HG03280 (cell line): ENCODE measurements at regions not wholly inside any gene's neighbourhood (a gene's known extent, or its start where the extent isn't known, plus 50 kb on each side); places are given as distances from the start of the nearest gene placed in this dataset.
"Not testable (repeated sequence)": the region's sequence is repeated elsewhere in the genome, so short reads cannot be mapped to it uniquely, and the experiment has no call there.

Experiments
- ATAC-seq: cut with Tn5 transposase; IDR thresholded peaks from one replicate; pipeline ENCODE4 v1.9.1; 2021; ENCODE audit warnings: mild to moderate bottlenecking, moderate library complexity; ENCODE audit not compliant: unreplicated experiment

DNA sequence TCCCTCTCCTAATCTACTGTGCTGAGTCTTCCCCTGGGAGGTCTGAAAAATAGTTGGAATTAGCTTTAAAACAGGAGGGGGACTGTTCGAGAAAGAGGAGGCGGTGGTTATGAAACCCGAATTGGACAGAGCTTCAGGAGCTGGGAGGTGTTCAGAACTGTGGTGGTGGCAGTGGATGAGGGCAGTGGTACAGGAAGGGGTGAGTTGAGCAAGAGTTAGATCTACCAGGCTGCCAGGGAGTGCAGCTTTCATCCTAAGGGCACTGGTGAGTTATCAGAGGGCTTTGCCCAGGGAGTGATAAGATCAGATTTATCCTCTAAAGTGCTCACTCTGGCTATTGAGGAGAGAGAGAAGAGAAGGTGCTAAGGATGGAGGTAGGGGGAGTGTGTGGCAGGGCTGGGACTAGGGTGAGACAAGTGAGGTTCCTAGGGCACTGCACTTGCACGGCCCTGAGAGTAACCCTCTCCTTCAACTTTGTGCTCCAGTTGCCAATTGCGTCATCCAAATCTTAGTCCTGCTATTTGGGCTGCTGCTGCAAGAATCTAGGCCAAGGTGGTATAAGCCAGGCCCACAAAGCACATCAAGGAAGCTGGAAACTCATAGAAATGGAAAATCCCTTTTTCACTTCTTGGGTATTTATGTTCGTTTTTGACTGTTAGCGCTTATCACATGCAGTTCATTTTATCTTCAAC, 540.3 kb downstream of the XYLT1 start:
- no peak for ATAC-seq

DNA sequence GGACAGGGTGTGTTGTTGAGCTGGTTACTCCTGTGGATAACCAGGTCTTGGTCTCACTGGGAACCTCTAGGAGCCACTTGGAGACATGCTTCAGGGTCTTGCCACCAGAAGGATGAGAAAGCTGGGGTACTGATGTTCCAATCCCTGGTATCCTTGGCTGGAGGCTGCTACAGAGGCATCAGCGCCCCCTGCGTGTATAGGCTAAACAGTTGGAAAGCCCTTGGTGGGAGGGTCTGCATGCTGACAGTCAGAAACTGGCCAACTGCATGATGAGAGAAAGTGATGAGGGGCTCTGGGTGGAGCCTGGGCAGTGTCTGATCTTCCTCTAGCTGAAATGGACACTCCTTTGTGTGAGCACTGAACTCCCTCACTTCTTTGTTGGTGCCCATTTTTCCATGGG, 536.9 kb downstream of the XYLT1 start:
- no peak for ATAC-seq

DNA sequence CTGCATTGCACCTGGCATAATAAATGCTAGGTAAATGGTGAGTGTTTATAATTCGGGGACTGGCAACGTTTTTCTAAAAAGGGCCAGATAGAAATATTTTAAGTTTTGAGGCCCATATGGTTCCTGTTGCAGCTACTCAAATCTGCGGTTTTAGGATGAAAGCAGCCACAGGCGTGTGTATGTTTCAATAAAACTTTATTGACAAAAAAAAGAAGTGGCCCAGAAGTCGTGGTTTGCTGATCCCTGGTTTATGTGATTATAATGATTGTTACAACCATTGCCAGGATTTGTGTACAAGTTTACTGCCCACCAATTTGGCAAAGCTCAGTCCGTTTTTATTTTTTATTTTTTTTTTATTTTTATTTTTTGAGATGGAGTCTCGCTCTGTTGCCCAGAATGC, 536.1 kb downstream of the XYLT1 start:
- ATAC-seq, result no peak

DNA sequence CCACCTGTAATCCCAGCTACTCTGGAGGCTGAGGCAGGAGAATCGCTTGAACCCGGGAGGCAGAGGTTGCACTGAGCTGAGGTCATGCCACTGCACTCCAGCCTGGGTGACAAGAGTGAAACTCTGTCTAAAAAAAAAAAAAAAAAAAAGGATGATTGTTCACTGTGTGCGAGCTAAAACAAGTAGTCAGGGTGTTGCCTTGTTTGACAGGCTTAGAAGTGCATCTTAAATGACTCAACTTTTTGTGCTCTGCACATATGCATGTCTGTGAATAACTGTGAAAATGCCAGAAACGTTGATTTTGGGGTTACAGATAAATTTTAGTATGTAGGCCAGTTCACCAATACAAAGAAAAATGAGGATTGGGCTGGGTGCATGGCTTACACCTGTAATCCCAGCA, 534.9 kb downstream of the XYLT1 start:
- not testable (repeated sequence) for ATAC-seq

DNA sequence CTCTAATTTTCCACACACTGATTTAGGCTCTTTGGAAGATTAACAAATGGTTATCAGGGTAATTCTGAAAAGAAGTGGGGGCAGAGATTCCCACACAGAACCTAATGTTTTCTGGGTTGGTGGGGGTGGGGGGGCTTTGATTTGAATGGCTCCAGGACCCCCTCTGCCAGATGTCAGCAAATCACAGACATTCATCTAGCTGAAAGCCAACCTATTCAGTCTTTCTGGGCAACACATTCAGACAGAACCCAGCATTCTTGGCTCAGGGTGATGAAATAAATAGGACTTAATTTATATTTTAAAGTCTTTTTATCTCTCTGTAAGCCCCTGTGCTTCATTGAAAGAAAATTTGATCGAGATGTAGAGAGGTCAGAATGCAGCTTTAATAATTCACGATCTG, 533.2 kb downstream of the XYLT1 start:
- no peak for ATAC-seq

DNA sequence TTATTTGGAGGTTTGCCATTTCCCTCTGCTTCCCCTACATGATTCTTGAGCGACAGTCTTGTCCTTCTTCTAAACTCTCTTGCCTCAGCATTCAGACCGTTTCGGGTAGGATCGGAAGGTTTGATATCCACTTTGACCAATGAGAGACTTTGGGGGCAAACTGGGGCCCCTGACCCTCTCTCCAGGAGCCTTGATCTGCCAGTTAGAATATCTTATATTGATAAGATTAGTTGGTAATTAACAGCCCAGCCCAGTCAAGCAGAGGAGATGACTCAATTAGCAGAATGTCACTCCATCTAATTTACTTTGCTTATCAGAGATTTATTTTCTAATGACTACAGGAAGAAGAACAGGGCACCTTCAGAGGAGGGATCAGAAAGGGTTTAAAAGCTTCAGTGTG, 532.8 kb downstream of the XYLT1 start:
- no peak for ATAC-seq

DNA sequence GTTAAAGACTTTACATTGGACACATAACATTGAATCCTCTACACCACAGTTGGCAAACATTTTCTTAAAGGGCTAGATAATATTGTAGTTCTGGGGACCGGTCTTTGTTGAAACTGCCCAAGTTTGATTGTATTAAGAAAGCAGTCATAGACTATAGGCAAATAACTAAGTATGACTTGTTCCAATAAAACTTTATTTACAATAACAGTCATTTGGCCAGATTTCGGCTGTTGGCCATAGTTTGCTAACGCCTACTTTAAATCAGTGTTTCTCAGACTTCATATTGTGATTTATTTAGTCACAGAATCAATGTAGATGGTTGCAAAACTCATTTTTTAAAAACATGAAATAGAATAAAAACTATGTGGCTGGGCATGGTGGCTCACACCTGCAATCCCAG, 531.8 kb downstream of the XYLT1 start:
- ATAC-seq, result no peak

DNA sequence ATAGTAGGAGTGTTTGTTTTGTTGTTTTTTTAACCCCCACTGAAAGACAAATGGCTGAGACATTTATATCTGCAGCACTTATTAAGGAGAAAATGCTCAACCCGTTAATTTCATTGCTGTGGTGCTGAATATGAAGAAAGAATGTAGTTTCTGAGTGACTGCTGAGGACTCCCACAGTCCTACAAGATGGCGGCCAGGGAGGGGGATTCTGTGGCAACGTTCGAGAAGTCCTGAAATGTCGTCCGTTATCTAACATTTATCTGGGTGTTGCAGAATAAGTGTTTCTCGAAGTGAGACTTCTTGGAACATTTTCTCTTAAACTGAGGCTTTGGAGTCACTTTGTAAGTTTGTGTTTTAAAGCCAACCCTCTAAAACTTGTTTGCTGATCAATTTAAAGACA, 530.4 kb downstream of the XYLT1 start:
- no peak for ATAC-seq

DNA sequence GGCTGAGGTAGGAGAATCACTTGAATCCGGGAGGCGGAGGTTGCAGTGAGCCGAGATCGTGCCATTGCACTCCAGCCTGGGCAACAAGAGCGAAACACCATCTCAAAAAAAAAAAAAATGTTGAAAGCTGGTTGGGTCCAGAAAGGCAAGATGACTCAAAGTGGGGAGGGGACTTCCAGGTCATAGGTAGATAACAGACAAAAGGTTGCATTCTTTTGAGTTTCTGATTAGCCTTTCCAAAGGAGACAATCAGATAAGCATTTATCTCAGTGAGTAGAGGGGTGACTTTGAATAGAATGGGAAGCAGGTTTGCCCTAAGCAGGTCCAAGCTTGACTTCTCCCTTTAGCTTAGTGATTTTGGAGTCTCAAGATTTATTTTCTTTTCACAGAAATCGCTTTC, 527.9 kb downstream of the XYLT1 start:
- ATAC-seq, result not testable (repeated sequence)

DNA sequence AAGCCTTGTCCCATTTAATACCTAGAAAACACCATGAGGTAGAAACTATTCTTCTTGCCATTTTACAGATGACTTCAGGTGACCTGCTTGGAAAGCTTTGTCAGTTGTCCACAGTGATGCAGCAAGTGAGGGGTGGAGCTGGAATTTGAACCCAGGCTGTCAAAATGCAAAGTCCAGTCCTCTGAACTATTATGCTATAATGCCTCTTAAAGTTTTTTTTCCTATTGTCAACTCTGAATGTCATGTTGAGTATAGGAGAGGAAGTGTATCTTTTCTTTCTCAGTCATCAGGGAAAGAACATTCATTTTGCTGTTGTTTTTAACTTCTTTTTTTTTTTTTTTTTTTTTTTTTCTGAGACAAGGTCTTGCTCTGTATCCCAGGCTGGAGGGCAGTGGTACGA, 525.6 kb downstream of the XYLT1 start:
- no peak for ATAC-seq

DNA sequence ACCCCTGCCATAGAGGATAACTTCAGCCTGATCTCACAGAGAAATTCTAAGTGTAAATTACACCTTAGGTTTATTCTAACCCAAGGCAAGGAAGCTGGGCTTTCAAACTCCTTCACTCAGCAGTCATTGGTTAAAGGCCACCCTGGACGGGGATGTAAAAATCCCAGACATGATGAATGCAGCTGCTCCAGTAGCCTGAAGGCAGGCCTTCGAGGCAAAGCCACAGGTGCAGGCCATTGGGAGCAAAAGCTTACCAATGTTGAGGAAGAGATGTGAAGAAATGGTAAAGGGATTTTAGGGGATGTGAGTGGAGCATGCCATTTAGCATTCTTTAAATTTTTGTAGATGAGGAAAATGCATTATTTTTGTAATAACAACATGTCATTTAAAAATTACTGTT, 514.4 kb downstream of the XYLT1 start:
- ATAC-seq, result no peak

DNA sequence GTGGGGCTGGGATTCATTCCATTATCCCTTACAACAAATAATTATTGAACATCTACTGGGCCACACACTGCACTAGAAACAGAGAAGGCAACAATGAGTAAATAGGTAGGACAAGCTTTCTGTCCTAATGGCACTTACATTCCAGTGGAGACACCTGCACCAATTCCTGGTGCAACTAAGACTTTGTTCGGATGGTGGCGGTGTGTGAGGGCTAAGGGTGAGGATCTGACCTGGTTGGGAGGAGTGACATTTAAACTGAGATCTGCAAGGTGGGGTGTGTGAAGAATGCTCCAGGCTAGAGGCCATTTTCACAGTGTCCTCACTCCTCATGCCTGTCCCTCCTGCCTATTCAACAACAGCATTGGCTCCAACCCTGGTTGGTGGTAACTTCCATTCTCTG, 510.0 kb downstream of the XYLT1 start:
- no peak for ATAC-seq

DNA sequence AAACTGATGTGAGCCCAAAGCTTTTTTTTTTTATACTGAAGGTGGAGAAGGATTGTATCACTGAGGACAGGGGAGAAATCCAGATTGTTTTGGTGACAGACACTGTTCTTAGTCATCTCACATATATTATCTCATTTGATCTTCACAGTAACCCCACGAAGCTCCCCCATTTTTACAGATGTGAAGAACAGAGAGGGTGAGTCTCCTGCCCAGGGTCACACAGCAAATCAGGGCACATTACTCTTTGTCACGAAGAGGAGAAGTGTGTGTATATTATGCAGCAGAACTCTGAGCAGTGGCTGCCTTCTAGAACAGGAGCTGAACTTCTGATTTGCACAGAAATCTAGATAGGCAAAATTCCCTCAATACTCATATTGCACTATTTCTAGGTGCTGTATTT, 504.3 kb downstream of the XYLT1 start:
- no peak for ATAC-seq

DNA sequence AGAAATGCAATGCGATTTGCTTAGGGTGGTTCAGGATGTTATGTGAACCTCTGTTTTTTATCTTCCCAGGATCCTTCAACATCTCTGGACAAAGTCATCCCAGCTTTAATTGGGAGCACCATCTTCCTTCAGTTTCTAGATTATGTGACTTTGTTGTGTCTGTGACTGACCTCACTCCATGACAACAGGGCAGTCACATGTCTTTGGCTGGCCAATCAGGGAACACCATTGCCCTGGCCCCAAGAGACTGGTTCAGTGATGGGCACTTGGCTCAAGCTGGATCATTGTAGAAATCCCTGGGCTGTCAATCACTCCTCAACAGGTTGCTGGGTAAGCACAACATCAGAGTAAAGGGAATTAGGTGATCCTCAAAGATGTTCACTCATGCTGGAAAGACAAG, 499.7 kb downstream of the XYLT1 start:
- ATAC-seq, result no peak

DNA sequence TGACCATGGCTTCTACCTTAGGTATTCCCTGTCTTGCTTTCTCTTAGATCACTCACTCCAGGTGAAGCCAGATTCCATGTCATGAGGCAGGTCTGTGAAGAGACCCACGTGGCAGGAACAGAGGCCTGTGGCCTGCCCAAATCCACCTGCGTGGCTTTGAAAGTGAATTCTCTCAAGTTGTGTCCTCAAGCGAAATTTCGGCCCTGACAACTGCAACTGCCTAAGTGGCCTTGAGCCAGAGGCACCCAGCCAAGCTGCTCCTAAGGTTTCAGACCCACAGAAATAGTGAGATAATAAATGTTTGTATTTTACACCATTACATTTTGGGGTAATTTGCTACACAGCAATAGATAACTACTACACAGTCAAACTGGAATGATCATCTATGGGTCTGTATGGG, 497.9 kb downstream of the XYLT1 start:
- no peak for ATAC-seq

DNA sequence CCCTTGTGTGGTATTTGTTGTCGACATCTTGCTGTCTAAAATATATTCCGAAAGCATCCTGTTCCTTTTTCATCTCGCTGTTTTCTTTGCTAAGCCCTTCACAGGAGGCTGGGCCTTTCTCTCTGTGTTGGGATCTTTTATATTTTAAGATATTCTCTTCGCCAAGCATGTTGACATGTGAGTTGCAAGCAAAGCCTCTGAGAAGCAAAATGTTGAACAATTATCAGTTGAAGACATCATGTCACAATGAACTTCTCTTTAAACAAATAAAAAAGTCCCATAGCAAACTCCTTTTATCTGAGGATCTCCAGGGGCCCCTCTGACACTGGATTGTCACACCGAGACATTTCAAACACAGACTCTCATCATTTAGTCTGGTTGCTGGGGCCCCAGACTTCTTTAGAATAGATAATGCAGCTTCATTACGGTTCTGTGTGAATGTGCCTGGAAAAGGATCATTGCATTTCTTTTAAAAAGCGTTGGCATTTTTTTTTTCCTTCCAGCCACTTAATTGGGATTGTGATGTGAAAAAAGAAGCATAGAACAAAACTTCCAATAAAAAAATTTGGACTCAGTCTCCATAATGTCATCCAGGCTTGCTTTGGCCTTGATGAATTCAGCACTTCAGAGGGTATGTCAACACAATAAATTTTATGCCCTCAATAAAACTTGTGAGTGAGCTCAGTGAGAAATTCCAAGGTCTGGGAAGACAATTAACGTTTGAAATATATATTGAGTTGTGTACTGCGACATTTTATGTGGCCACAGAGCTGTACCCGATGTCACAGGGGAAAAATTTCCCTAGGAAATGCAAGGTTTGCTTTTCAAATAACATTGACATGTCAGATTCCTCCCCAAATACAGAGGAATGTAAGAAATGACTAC, 496.8 kb downstream of the XYLT1 start:
- no peak for ATAC-seq

DNA sequence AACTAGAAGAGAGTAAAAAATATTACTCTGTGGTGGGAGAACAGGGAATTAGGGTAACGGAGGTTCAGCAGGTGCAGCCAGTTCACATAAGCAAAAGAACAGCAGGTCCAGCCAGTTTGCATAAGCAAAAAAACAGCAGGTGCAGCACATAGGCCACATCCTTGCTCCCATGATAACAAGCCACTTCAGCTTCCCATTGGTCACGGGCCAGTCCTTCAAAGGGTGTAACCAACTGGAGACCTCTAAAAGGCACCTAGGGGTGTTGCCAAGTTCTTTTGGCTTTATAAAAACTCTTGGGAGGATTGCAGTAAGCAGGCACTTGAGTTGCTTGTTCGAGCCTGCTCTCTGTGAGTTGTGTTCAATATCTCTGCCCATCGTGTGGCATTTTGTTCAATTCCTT, 488.1 kb downstream of the XYLT1 start:
- no peak for ATAC-seq

DNA sequence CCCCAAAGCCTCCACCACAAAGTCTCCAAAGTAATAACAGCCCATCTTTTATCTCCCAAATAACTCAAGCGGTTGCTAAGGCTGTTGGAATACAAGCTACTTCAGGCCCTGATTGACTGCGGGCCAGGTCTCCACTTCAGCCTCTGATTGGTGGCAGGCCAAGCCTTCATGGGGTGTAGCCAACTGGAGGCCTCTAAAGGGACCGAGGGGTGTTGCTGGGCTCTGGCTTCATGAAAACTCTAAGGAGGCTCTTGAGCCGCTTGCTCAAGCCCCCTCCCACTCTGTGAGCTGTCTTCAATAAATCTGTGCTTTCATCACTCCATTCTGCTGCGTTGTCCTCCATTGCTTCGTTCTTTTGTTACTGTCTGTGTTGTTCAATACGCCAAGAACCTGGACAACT, 487.2 kb downstream of the XYLT1 start:
- no peak for ATAC-seq

DNA sequence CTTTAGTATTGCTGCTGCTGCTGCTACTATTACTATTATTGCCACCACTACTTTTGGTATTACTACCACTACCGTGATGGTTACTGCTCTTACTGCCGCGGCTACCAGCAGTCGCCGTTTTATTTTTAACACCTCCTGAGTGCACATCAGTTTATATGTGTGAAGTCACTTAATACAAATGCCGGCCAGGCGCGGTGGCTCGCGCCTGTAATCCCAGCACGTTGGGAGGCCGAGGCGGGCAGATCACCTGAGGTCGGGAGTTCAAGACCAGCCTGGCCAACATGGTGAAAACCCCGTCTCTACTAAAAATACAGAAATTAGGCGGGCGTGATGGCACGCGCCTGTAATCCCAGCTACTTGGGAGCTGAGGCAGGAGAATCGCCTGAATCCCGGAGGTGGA, 486.7 kb downstream of the XYLT1 start:
- not testable (repeated sequence) for ATAC-seq

DNA sequence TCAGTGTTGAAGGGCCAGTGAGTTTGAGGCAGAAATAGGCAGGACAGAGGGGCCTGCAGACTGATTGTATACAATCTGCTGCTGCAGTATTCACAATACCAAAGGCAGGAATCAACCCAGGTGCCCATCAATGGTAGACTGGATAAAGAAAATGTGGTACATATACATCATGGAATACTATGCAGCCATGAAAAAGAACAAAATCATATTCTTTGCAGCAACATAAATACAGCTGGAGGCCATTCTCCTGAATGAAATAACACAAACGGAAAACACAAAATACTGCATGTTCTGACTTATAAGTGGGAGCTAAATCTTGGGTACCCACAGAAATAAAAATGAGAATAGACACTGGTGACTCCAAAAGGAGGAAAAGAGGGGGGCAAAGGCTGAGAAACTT, 485.1 kb downstream of the XYLT1 start:
- no peak for ATAC-seq

DNA sequence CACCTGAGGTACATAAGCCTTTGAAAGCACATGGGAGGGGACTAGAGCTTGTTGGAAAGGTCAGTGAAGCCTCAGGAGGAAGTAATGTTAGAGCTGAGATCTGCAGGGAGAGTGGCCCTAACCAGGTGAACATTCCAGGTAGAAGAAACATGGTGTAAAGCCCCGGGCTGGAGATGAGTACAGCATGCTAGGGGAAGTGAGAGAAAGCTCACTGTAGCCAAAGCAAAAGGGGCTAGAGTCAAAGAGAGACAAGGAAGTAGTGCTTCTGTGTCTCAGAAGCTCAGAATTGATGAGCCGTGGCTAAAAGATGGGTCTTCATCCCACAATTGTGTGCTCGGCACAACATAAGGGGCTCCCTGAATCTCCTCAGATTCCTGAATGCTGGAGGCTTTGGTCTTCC, 481.8 kb downstream of the XYLT1 start:
- no peak for ATAC-seq

DNA sequence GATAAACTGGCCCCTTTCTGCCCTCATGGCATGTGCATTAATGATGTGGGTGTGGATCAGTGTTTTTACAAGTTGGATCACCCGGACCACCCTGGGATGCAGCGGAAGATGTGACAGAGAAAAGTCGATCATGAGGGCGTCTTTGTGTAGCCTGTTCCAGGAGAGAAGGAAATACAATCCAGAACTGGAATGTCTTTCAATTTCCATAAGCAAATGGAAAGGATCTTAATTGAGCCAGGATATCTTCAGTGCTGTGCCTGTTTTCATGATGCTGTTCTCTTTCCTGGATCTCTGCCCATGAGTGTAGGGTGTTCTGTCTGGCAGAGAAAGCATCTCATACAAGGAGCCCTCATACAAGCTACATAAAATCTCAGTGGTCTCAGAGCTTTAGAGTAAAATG, 481.4 kb downstream of the XYLT1 start:
- ATAC-seq, result no peak

DNA sequence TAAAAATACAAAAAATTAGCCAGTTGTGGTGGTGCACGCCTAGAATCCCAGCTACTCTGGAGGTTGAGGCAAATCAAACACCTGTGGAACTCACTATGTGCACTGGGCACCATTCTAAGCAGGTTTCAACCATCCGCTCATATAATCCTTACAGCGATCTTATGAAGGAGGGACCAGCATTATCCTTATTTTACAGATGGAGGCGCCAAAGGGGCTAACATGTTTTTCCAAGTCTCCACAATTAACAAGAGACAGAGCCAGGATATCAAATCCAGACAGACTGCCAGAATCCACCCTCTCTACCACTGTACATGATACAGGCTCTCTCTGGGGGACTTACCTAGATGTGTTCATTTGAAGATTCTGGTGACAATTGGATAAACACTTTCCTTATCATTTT, 479.0 kb downstream of the XYLT1 start:
- ATAC-seq, result no peak
